HS-5 (cell line): ENCODE measurements at regions not wholly inside any gene's neighbourhood (a gene's known extent, or its start where the extent isn't known, plus 50 kb on each side); places are given as distances from the start of the nearest gene placed in this dataset.
"Not testable (repeated sequence)": the region's sequence is repeated elsewhere in the genome, so short reads cannot be mapped to it uniquely, and the experiment has no call there.

ENCODE experiments used
- DNase-seq: peaks from one replicate; pipeline ENCODE4 v3.0.0-alpha.2; 2012; ENCODE audit warnings: low read depth

- no peak for DNase-seq
Measured at GRCh38 chr1:181257117-181257516, 168.6 kb downstream of the IER5 start.

GRCh38 chr1:181259026-181259745 lies 170.7 kb downstream of the IER5 start:
- DNase-seq, result no peak

- no peak for DNase-seq
Measured at GRCh38 chr1:181260271-181260670, 171.8 kb downstream of the IER5 start.

GRCh38 chr1:181260994-181261393 lies 172.5 kb downstream of the IER5 start:
- no peak for DNase-seq

GRCh38 chr1:181262069-181262468 lies 173.6 kb downstream of the IER5 start:
- DNase-seq, result no peak

GRCh38 chr1:181263444-181263843 lies 174.9 kb downstream of the IER5 start:
- DNase-seq, result no peak

- no peak for DNase-seq
Measured at GRCh38 chr1:181264821-181265220, 176.3 kb downstream of the IER5 start.

GRCh38 chr1:181284978-181285377 lies 196.5 kb downstream of the IER5 start:
- no peak for DNase-seq

GRCh38 chr1:181295217-181295616 lies 188.1 kb upstream of the CACNA1E start:
- DNase-seq, result no peak

- no peak for DNase-seq
Measured at GRCh38 chr1:181296180-181296579, 187.1 kb upstream of the CACNA1E start.

GRCh38 chr1:181308098-181308497 lies 175.2 kb upstream of the CACNA1E start:
- no peak for DNase-seq

- no peak for DNase-seq
Measured at GRCh38 chr1:181310560-181310959, 172.8 kb upstream of the CACNA1E start.

- no peak for DNase-seq
Measured at GRCh38 chr1:181312946-181313345, 170.4 kb upstream of the CACNA1E start.

- DNase-seq, result no peak
Measured at GRCh38 chr1:181313466-181313865, 169.9 kb upstream of the CACNA1E start.

- no peak for DNase-seq
Measured at GRCh38 chr1:181314010-181314409, 169.3 kb upstream of the CACNA1E start.

- DNase-seq, result no peak
Measured at GRCh38 chr1:181314959-181315358, 168.4 kb upstream of the CACNA1E start.

GRCh38 chr1:181317261-181317930 lies 165.9 kb upstream of the CACNA1E start:
- no peak for DNase-seq

- no peak for DNase-seq
Measured at GRCh38 chr1:181318022-181318857, 165.1 kb upstream of the CACNA1E start.

- no peak for DNase-seq
Measured at GRCh38 chr1:181318858-181319235, 164.5 kb upstream of the CACNA1E start.

GRCh38 chr1:181319907-181320306 lies 163.4 kb upstream of the CACNA1E start:
- no peak for DNase-seq

GRCh38 chr1:181324797-181325616 lies 158.3 kb upstream of the CACNA1E start:
- DNase-seq, result no peak

- DNase-seq, result not testable (repeated sequence)
Measured at GRCh38 chr1:181325765-181326164, 157.6 kb upstream of the CACNA1E start.
